ENCODE measurements at regions not wholly inside any gene's neighbourhood (a gene's known extent, or its start where the extent isn't known, plus 50 kb on each side); places are given as distances from the start of the nearest gene placed in this dataset.

GRCh38 chr2:3960106-3960505 is 256.7 kb downstream of the DCDC2C start:
- no peak for DNase-seq (ENCODE audit: low spot score)

- DNase-seq (ENCODE audit: low spot score) = no peak
Measured at GRCh38 chr2:3962719-3963118, 259.3 kb downstream of the DCDC2C start.

- no peak for DNase-seq (ENCODE audit: low spot score)
Measured at GRCh38 chr2:3965211-3965610, 261.8 kb downstream of the DCDC2C start.

- no peak for DNase-seq (ENCODE audit: low spot score)
Measured at GRCh38 chr2:3965953-3966352, 262.6 kb downstream of the DCDC2C start.

GRCh38 chr2:3966470-3966869 is 263.1 kb downstream of the DCDC2C start:
- no peak for DNase-seq (ENCODE audit: low spot score)

- no peak for DNase-seq (ENCODE audit: low spot score)
Measured at GRCh38 chr2:3968736-3969135, 265.4 kb downstream of the DCDC2C start.

GRCh38 chr2:3970791-3971651 is 267.6 kb downstream of the DCDC2C start:
- no peak for DNase-seq (ENCODE audit: low spot score)

GRCh38 chr2:3971652-3972192 is 268.3 kb downstream of the DCDC2C start:
- no peak for DNase-seq (ENCODE audit: low spot score)

GRCh38 chr2:3972377-3972776 is 269.0 kb downstream of the DCDC2C start:
- no peak for DNase-seq (ENCODE audit: low spot score)

GRCh38 chr2:3974765-3975164 is 271.4 kb downstream of the DCDC2C start:
- no peak for DNase-seq (ENCODE audit: low spot score)

GRCh38 chr2:3981446-3981987 is 278.1 kb downstream of the DCDC2C start:
- DNase-seq (ENCODE audit: low spot score) = no peak

- no peak for DNase-seq (ENCODE audit: low spot score)
Measured at GRCh38 chr2:3982160-3982559, 278.8 kb downstream of the DCDC2C start.

- no peak for DNase-seq (ENCODE audit: low spot score)
Measured at GRCh38 chr2:3986063-3986462, 282.7 kb downstream of the DCDC2C start.

- DNase-seq (ENCODE audit: low spot score) = no peak
Measured at GRCh38 chr2:3986530-3987258, 283.3 kb downstream of the DCDC2C start.

GRCh38 chr2:4002841-4003403 is 299.5 kb downstream of the DCDC2C start:
- DNase-seq (ENCODE audit: low spot score) = no peak

GRCh38 chr2:4012197-4012596 is 308.8 kb downstream of the DCDC2C start:
- no peak for DNase-seq (ENCODE audit: low spot score)

GRCh38 chr2:4018535-4018934 is 315.2 kb downstream of the DCDC2C start:
- no peak for DNase-seq (ENCODE audit: low spot score)

- DNase-seq (ENCODE audit: low spot score) = no peak
Measured at GRCh38 chr2:4020153-4020552, 316.8 kb downstream of the DCDC2C start.

- DNase-seq (ENCODE audit: low spot score) = no peak
Measured at GRCh38 chr2:4020649-4021048, 317.3 kb downstream of the DCDC2C start.

GRCh38 chr2:4024605-4025004 is 321.2 kb downstream of the DCDC2C start:
- DNase-seq (ENCODE audit: low spot score) = no peak

GRCh38 chr2:4029081-4029480 is 325.7 kb downstream of the DCDC2C start:
- no peak for DNase-seq (ENCODE audit: low spot score)

- no peak for DNase-seq (ENCODE audit: low spot score)
Measured at GRCh38 chr2:4039896-4040295, 336.5 kb downstream of the DCDC2C start.
